Nucleus accumbens (tissue), 56 donors: ENCODE measurements at regions not wholly inside any gene's neighbourhood (a gene's known extent, or its start where the extent isn't known, plus 50 kb on each side); places are given as distances from the start of the nearest gene placed in this dataset.

Experiments
- DNase-seq, 56 donors: peaks; one replicate each; lab custom pipeline; 2025; lab: John Stamatoyannopoulos, UW

- DNase-seq: no peak
Observed at GRCh38 chr2:76274160-76274559, 563.4 kb upstream of the GCFC2 start.

- no peak for DNase-seq
Observed at GRCh38 chr2:76270096-76270710, 559.5 kb upstream of the GCFC2 start.

GRCh38 chr2:76268902-76269620 lies 558.3 kb upstream of the GCFC2 start:
- DNase-seq: no peak

DNA sequence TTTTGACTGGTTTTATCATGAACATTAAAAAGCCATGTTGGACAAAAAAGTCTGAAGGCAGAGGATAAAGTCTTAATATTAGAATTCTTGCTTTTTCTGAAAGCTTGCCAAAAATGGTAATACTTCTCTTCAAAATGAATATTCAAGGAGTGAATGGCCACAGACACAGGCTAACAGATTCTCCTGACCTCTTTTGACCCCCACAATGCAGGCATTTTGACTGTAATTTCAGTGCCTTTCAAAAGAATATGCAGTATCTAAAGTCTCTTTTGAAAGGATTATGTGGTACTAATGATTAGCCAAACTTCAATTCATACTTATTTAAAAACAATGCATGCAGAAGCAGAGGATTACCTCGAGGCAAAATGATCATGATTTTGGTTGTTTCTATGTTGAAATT lies 557.8 kb upstream of the GCFC2 start:
- no peak for DNase-seq

- DNase-seq: no peak
Observed at GRCh38 chr2:76257802-76258201, 547.1 kb upstream of the GCFC2 start.

GRCh38 chr2:76256458-76257088 lies 545.9 kb upstream of the GCFC2 start:
- DNase-seq: no peak

GRCh38 chr2:76252704-76253103 lies 542.0 kb upstream of the GCFC2 start:
- DNase-seq: no peak

GRCh38 chr2:76251342-76251741 lies 540.6 kb upstream of the GCFC2 start:
- no peak for DNase-seq

DNA sequence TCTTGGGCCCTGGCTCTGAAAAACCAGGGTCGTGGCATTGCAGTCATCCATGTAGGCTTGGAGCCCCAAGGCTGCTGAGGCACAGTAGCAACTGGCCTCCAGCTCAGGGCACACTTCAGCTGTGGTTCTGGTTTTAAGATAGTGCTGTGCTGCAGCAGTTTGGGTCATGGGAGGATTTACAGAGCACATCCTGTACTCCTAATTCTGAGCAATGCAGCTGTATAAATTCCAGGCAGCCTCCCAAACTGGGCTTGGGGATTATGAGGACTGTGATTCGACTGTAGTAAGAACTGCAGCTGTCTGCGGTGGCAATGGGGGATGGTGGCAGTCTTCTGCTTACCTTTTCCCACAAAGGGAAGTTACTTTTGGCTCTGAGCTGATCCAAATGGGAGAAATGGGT lies 536.3 kb upstream of the GCFC2 start:
- no peak for DNase-seq

DNA sequence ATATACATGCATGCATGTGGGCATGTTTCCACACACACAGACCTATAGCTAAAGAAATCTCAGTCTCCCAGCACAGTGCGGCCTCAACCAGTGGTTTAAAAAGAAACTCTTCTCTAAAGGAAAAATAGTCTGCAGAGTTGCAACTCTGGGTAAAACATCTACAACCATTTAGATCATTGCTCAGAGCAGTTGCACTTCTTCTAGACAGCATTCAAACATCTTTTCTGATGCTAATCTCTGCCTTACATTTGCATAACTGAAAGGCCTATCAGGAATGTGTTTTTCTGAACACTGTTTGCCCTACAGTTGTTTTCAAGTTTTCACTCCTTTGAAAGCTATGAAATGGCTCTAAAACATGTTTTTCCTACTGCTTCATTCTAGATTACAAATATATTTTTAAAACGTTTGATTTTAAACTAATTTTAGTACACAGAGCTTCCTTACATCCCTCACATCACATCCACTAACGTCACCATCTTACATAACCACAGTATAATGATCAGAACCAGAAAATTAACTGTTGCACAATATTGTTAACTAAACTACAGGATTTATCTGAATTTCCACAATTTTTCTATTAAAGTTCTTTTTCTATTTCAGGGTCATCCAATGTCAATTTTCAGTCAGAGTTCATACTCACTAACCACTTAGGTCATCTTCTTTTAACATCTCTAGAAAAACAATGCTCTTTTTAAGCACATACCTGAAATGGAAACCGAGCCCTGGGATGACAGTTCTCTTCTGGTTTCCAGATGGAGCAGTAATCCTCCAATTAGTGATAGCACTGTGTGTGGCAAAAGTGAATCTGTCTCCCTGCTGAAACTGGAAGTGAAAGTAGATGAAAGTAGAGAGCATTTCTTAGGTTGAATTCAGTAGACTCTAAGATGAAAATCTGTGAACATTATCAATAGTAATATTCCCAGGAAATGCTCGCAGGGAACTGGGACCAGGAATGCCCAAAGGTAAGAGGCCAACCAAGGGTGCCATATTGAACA lies 501.6 kb upstream of the GCFC2 start:
- no peak for DNase-seq

DNA sequence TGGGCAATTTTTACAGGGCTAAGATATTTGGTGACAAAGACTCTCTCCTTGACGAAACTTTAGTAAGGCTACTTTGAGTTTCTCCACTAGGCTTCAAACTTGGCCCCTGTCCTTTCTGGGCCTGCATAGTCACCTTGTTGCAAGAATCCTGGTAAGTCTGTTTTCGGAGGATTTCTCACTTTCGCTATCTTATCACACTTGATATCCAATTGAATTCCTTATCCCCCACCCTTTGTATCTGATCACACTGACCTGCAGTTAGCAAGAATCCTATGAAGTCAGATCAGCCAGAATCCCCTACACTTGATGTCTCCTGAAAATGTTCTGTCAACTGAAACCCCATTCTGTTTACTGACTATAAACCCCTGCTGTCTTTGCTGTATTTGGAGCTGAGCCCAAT lies 499.8 kb upstream of the GCFC2 start:
- no peak for DNase-seq

- no peak for DNase-seq
Observed at GRCh38 chr2:76204048-76204447, 493.3 kb upstream of the GCFC2 start.

GRCh38 chr2:76202866-76203265 lies 492.2 kb upstream of the GCFC2 start:
- DNase-seq: no peak

GRCh38 chr2:76197842-76198448 lies 487.2 kb upstream of the GCFC2 start:
- DNase-seq: peak in 22 of 56 donors; percentile 0 to 49 (median 8)

GRCh38 chr2:76197428-76197827 lies 486.7 kb upstream of the GCFC2 start:
- no peak for DNase-seq

- no peak for DNase-seq
Observed at GRCh38 chr2:76194031-76194775, 483.5 kb upstream of the GCFC2 start.

DNA sequence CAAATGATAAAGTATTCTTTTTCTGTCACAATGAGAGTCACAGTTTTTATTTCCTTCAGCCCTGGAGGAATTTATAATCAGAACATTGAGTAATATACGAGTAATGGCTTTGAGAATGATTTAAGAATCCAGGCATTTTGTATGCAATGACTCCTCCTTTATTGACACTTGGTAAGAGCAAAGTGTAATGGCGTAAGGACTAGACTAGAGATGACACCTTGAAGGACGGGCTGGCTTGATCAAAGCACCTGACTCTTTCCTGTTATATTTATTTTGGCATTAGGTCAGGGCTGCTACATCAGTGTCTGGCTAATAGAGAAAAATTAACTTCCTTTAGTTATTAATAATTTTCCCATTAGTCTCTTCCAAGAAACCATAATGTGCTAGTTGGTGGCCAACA lies 482.4 kb upstream of the GCFC2 start:
- no peak for DNase-seq

- no peak for DNase-seq
Observed at GRCh38 chr2:76188334-76189008, 477.8 kb upstream of the GCFC2 start.

- no peak for DNase-seq
Observed at GRCh38 chr2:76187415-76187814, 476.7 kb upstream of the GCFC2 start.
